ENCODE measurements at regions not wholly inside any gene's neighbourhood (a gene's known extent, or its start where the extent isn't known, plus 50 kb on each side); places are given as distances from the start of the nearest gene placed in this dataset.

DNA sequence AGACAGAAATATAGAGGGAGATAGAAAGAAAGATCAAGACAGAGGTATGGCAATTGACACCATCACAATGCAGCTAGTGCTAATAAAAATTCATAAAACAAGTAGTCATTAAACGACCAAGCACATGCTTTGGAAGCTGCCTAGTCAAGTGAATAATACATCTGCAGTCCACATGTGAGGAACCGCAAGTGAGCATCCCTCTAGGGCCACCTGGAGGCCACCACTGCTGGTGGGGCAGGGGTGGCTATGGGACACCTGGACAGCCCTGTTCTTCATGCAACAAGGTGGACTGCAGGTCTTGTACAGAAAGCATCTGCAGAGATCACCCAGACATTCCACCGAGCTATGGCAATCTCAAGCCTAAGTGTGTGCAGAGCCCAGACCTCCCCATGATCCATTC is 451.1 kb upstream of the PFKP start:
- no peak for ATAC-seq (ENCODE audit: low read depth)
- no peak for TF ChIP-seq EZH2 (IDR thresholded peaks at IDR 0.05; ENCODE audit: borderline replicate concordance, insufficient read depth, low read depth, low read length, poor library complexity, severe bottlenecking)
- TF ChIP-seq, protein P1, sequence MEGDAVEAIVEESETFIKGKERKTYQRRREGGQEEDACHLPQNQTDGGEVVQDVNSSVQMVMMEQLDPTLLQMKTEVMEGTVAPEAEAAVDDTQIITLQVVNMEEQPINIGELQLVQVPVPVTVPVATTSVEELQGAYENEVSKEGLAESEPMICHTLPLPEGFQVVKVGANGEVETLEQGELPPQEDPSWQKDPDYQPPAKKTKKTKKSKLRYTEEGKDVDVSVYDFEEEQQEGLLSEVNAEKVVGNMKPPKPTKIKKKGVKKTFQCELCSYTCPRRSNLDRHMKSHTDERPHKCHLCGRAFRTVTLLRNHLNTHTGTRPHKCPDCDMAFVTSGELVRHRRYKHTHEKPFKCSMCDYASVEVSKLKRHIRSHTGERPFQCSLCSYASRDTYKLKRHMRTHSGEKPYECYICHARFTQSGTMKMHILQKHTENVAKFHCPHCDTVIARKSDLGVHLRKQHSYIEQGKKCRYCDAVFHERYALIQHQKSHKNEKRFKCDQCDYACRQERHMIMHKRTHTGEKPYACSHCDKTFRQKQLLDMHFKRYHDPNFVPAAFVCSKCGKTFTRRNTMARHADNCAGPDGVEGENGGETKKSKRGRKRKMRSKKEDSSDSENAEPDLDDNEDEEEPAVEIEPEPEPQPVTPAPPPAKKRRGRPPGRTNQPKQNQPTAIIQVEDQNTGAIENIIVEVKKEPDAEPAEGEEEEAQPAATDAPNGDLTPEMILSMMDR (IDR thresholded peaks at IDR 0.05), result no peak
- no peaks in the 10 kb centered on the region for H3K9me3 Mint-ChIP-seq (ENCODE audit: insufficient read depth)
- no peak overlapping the region for H3K4me3 Mint-ChIP-seq
- WGBS (ENCODE audit: insufficient coverage), result 73% methylated on average over 3 of the region's 3 CpGs
- H3K9ac ChIP-seq (ENCODE audit: low read length), result no peak overlapping the region
- no peak overlapping the region for H3K27ac ChIP-seq (ENCODE audit: low read length in 2 of 2)
- H3K4me1 Mint-ChIP-seq, result no peaks in the 10 kb centered on the region
- H3K27me3 ChIP-seq (replicated peaks in 1 of 4; ENCODE audit: control extremely low read depth in 1 of 4, control insufficient read depth in 3 of 4, insufficient read depth in 4 of 4, low read length in 3 of 4), result no peaks in the 10 kb centered on the region
- H4K20me1 ChIP-seq (ENCODE audit: control insufficient read depth, insufficient read depth, low read length, poor library complexity, severe bottlenecking), result no peaks in the 10 kb centered on the region
- H3K4me2 ChIP-seq (replicated peaks; ENCODE audit: low read depth, low read length, poor library complexity, severe bottlenecking), result no peak overlapping the region
- no peaks in the 10 kb centered on the region for H3K36me3 ChIP-seq (replicated peaks in 1 of 2; ENCODE audit: control extremely low read depth in 1 of 2, control insufficient read depth in 1 of 2, extremely low read depth in 1 of 2, insufficient read depth in 2 of 2, low read length in 1 of 2)
- H2AFZ ChIP-seq (ENCODE audit: insufficient read depth, low read depth, low read length, poor library complexity, severe bottlenecking), result no peak overlapping the region
- H3K4me3 ChIP-seq (ENCODE audit: control extremely low read depth in 1 of 5, extremely low read depth in 1 of 5, insufficient read depth in 1 of 5, low read depth in 2 of 5, low read length in 4 of 5), result no peak overlapping the region
- POLR2A ChIA-PET, result no interaction called here
- no peak overlapping the region for H3K27ac Mint-ChIP-seq
- H3K79me2 ChIP-seq (ENCODE audit: control insufficient read depth, insufficient read depth, low read length), result no peaks in the 10 kb centered on the region
- intact Hi-C loops (cut with micrococcal nuclease), result no loop called here
- peaks cover 0 to 5% (median 0%) of the 10 kb centered on the region in 3 donors for H3K9me3 ChIP-seq (ENCODE audit: control extremely low read depth in 1 of 3, control insufficient read depth in 2 of 3, insufficient read depth in 1 of 3, low read length in 2 of 3)
- CTCF ChIA-PET, result no interaction called here
- peaks cover 3% of the 10 kb centered on the region for H3K27me3 Mint-ChIP-seq
- H3K4me1 ChIP-seq (ENCODE audit: control insufficient read depth in 2 of 2, insufficient read depth in 2 of 2, low read length in 2 of 2), result no peaks in the 10 kb centered on the region
- no peak for DNase-seq

DNA sequence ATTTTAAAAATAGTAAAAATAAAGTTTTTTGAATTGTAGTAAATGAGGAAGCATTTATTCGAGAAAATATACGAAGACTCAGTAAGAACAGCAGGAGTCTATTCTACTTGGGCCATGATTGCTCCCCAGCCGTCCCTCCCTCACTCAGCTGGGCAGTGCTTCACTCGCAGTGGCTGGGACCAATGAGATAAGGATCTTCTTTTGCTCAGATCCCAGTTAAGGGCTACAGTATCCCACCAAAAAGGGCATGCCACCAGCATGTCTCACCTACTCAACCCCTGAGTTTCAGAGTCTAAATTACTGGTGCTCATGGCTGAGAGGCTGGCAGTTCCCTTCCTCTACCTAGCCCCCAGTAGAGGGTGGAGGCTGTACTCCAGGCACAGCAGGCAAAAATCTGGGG is 455.7 kb upstream of the PFKP start:
- H3K9me3 Mint-ChIP-seq (ENCODE audit: insufficient read depth), result no peaks in the 10 kb centered on the region
- ATAC-seq (ENCODE audit: low read depth), result no peak
- intact Hi-C loops (cut with micrococcal nuclease), result no loop called here
- no peaks in the 10 kb centered on the region for H3K4me1 ChIP-seq (ENCODE audit: control insufficient read depth in 2 of 2, insufficient read depth in 2 of 2, low read length in 2 of 2)
- ChIA-PET CTCF (no interaction called here), POLR2A (no interaction called here)
- no peak overlapping the region for H3K27ac Mint-ChIP-seq
- no peaks in the 10 kb centered on the region for H4K20me1 ChIP-seq (ENCODE audit: control insufficient read depth, insufficient read depth, low read length, poor library complexity, severe bottlenecking)
- H3K4me3 Mint-ChIP-seq, result no peak overlapping the region
- H3K36me3 ChIP-seq (replicated peaks in 1 of 2; ENCODE audit: control extremely low read depth in 1 of 2, control insufficient read depth in 1 of 2, extremely low read depth in 1 of 2, insufficient read depth in 2 of 2, low read length in 1 of 2), result no peaks in the 10 kb centered on the region
- H3K27me3 ChIP-seq (replicated peaks in 1 of 4; ENCODE audit: control extremely low read depth in 1 of 4, control insufficient read depth in 3 of 4, insufficient read depth in 4 of 4, low read length in 3 of 4), result no peaks in the 10 kb centered on the region
- H3K27me3 Mint-ChIP-seq, result no peaks in the 10 kb centered on the region
- no peaks in the 10 kb centered on the region for H3K4me1 Mint-ChIP-seq
- no peak overlapping the region for H2AFZ ChIP-seq (ENCODE audit: insufficient read depth, low read depth, low read length, poor library complexity, severe bottlenecking)
- no peak for DNase-seq
- WGBS (ENCODE audit: insufficient coverage), result 59% methylated on average over 3 of the region's 4 CpGs
- no peak overlapping the region for H3K4me3 ChIP-seq (ENCODE audit: control extremely low read depth in 1 of 5, extremely low read depth in 1 of 5, insufficient read depth in 1 of 5, low read depth in 2 of 5, low read length in 4 of 5)
- no peak overlapping the region for H3K9ac ChIP-seq (ENCODE audit: low read length)
- TF ChIP-seq, protein P1 (IDR thresholded peaks at IDR 0.05), result no peak
- no peak for TF ChIP-seq EZH2 (IDR thresholded peaks at IDR 0.05; ENCODE audit: borderline replicate concordance, insufficient read depth, low read depth, low read length, poor library complexity, severe bottlenecking)
- no peak overlapping the region for H3K27ac ChIP-seq (ENCODE audit: low read length in 2 of 2)
- no peaks in the 10 kb centered on the region for H3K79me2 ChIP-seq (ENCODE audit: control insufficient read depth, insufficient read depth, low read length)
- H3K4me2 ChIP-seq (replicated peaks; ENCODE audit: low read depth, low read length, poor library complexity, severe bottlenecking), result no peak overlapping the region
- peaks cover 0 to 5% (median 0%) of the 10 kb centered on the region in 3 donors for H3K9me3 ChIP-seq (ENCODE audit: control extremely low read depth in 1 of 3, control insufficient read depth in 2 of 3, insufficient read depth in 1 of 3, low read length in 2 of 3)

All from B cell (primary cell).